ENCODE measurements at regions not wholly inside any gene's neighbourhood (a gene's known extent, or its start where the extent isn't known, plus 50 kb on each side); places are given as distances from the start of the nearest gene placed in this dataset.

DNA sequence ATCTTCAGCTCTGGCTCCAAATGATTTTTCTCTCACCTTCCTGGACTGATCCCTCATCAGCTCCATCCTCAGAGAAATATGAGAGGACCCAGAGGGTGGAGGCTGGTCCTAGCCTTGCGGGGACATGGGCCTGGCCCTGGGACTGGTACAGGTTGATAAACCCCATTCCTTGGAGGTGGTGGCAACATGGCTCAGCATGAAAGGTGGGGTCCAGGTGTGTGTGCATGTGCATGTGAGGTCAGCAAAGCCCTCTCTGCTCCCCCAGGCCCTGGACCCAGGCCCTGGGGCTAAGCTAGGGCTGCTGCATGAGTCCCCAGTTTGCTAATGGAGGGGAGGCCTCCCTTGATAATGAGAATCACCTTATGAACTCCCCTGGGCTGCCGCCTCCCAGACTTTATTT is 363.1 kb downstream of the MATN1 start:
- no peak overlapping the region for H3K4me3 ChIP-seq (ENCODE audit: low read length in 2 of 2)
- no peaks in the 10 kb centered on the region for H3K27me3 ChIP-seq (ENCODE audit: control insufficient read depth in 2 of 2, insufficient read depth in 2 of 2, low read length in 2 of 2)
- H3K9ac ChIP-seq (ENCODE audit: low read depth in 1 of 2, low read length in 2 of 2), result no peak overlapping the region
- H3K9me3 ChIP-seq (ENCODE audit: control insufficient read depth in 2 of 2, low read length in 2 of 2), result no peaks in the 10 kb centered on the region
- no peaks in the 10 kb centered on the region for H3K4me1 ChIP-seq (ENCODE audit: control insufficient read depth in 2 of 2, insufficient read depth in 2 of 2, low read length in 2 of 2)
- no peak overlapping the region for H3K27ac ChIP-seq (ENCODE audit: low read depth in 2 of 2, low read length in 2 of 2)
- H3K36me3 ChIP-seq (ENCODE audit: control insufficient read depth in 2 of 2, insufficient read depth in 2 of 2, low read length in 2 of 2), result no peaks in the 10 kb centered on the region

DNA sequence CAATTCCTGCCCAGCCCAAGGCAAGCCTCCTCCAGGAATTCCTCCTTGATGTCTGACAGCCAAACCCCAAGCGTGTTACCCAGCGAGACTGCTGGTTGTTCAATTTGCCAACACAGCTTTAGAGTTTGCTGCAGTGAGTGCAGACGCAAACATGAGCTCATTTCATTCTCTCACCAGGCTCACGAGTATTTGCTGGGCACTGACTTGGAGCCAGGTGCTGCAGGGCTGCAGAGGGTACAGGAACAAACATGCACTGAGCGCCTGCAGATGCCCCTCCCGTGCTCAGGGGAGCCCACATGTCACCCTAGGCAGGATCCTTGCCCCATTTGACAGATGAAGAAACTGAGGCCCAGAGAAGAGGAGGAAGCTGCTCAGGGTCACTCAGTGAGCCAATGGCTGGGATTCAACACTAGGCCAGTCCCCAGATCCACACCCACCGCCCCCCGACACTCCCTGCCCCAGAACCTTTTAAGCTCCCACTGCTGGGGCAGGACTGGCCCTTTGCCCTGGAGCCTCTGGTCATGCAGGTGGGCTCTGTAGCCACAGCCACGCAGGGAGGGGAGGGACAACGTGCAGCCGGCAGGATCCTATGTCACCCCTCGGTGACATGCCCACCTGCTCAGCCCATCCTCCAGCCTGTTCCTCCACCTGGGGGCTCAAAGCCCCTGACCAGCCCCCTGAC is 363.7 kb downstream of the MATN1 start:
- H3K9me3 ChIP-seq (ENCODE audit: control insufficient read depth in 2 of 2, low read length in 2 of 2), result no peaks in the 10 kb centered on the region
- H3K27me3 ChIP-seq (ENCODE audit: control insufficient read depth in 2 of 2, insufficient read depth in 2 of 2, low read length in 2 of 2), result no peaks in the 10 kb centered on the region
- no peaks in the 10 kb centered on the region for H3K36me3 ChIP-seq (ENCODE audit: control insufficient read depth in 2 of 2, insufficient read depth in 2 of 2, low read length in 2 of 2)
- H3K4me1 ChIP-seq (ENCODE audit: control insufficient read depth in 2 of 2, insufficient read depth in 2 of 2, low read length in 2 of 2), result no peaks in the 10 kb centered on the region
- no peak overlapping the region for H3K4me3 ChIP-seq (ENCODE audit: low read length in 2 of 2)
- H3K9ac ChIP-seq (ENCODE audit: low read depth in 1 of 2, low read length in 2 of 2), result no peak overlapping the region
- H3K27ac ChIP-seq (ENCODE audit: low read depth in 2 of 2, low read length in 2 of 2), result no peak overlapping the region

DNA sequence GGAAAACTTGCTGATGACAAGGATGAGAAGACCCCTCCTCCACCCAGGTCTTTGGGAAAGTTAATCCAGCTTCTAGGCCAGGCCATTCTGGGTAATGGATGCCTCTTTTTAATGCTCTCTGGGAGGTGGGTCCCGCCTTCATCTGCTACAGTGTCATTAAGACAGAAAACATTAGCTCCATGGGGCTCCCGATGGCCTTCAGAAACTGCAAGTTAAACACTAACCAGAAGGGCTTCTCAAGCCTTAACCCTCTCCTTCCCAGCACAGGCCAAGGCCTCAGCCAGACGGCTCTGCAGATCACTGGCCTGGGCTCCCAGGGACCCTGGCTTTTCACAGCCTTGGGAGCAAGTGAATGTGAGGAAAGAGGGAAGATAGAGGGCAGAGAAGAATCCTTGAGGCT is 364.9 kb downstream of the MATN1 start:
- H3K9ac ChIP-seq (ENCODE audit: low read depth in 1 of 2, low read length in 2 of 2), result no peak overlapping the region
- H3K27ac ChIP-seq (ENCODE audit: low read depth in 2 of 2, low read length in 2 of 2), result no peak overlapping the region
- H3K4me3 ChIP-seq (ENCODE audit: low read length in 2 of 2), result no peak overlapping the region
- no peaks in the 10 kb centered on the region for H3K9me3 ChIP-seq (ENCODE audit: control insufficient read depth in 2 of 2, low read length in 2 of 2)
- peaks cover 0 to 3% of the 10 kb centered on the region in 2 donors for H3K27me3 ChIP-seq (ENCODE audit: control insufficient read depth in 2 of 2, insufficient read depth in 2 of 2, low read length in 2 of 2)
- H3K4me1 ChIP-seq (ENCODE audit: control insufficient read depth in 2 of 2, insufficient read depth in 2 of 2, low read length in 2 of 2), result no peaks in the 10 kb centered on the region
- no peaks in the 10 kb centered on the region for H3K36me3 ChIP-seq (ENCODE audit: control insufficient read depth in 2 of 2, insufficient read depth in 2 of 2, low read length in 2 of 2)

DNA sequence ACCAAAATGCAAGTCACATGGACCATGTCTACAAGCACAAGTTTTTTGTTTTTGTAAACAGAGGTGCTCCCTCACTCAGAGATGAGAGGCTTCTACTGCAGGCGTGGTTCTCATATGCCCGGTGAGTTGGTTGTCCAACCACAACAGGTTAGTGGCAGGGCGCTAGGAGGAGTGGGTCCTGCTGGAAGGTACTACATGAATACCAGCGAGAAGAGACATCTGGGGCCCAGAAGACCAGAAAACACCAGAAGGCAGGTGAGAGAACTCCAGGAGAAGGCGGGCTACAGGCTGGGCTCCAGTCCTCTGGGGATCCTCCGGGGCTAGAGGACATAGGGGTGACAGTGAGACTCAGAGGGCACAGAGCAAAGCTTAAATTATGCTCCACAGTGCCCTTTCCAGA is 366.5 kb downstream of the MATN1 start:
- H3K4me1 ChIP-seq (ENCODE audit: control insufficient read depth in 2 of 2, insufficient read depth in 2 of 2, low read length in 2 of 2), result no peaks in the 10 kb centered on the region
- H3K9ac ChIP-seq (ENCODE audit: low read depth in 1 of 2, low read length in 2 of 2), result no peak overlapping the region
- peaks cover 0 to 3% of the 10 kb centered on the region in 2 donors for H3K27me3 ChIP-seq (ENCODE audit: control insufficient read depth in 2 of 2, insufficient read depth in 2 of 2, low read length in 2 of 2)
- H3K9me3 ChIP-seq (ENCODE audit: control insufficient read depth in 2 of 2, low read length in 2 of 2), result no peaks in the 10 kb centered on the region
- no peaks in the 10 kb centered on the region for H3K36me3 ChIP-seq (ENCODE audit: control insufficient read depth in 2 of 2, insufficient read depth in 2 of 2, low read length in 2 of 2)
- no peak overlapping the region for H3K4me3 ChIP-seq (ENCODE audit: low read length in 2 of 2)
- no peak overlapping the region for H3K27ac ChIP-seq (ENCODE audit: low read depth in 2 of 2, low read length in 2 of 2)

DNA sequence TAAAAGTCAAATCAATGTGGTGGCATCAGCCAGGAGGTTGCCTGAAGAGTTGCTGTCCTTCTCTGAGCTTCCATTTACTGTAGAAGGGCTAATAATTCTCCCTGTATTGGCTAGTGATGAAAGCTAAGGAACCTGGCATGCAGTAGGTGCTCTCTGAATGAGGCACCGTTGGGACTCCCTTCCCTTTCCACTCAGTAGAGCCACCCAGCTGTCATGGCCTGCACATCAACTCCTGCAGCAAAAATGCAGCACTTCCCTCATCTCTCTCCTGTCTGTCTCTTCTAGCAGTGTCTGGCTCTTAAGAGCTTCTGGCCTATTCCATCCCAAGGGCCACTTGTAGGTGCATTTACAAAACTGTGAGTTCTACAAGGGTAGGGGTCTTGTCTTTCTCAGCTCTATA is 369.0 kb downstream of the MATN1 start:
- Histone ChIP-seq H3K27ac (ENCODE audit: low read depth in 2 of 2, low read length in 2 of 2) (no peak overlapping the region), H3K36me3 (ENCODE audit: control insufficient read depth in 2 of 2, insufficient read depth in 2 of 2, low read length in 2 of 2) (no peaks in the 10 kb centered on the region), H3K9me3 (ENCODE audit: control insufficient read depth in 2 of 2, low read length in 2 of 2) (no peaks in the 10 kb centered on the region), H3K9ac (ENCODE audit: low read depth in 1 of 2, low read length in 2 of 2) (no peak overlapping the region), H3K27me3 (ENCODE audit: control insufficient read depth in 2 of 2, insufficient read depth in 2 of 2, low read length in 2 of 2) (peaks cover 0 to 3% of the 10 kb centered on the region in 2 donors), H3K4me3 (ENCODE audit: low read length in 2 of 2) (no peak overlapping the region), H3K4me1 (ENCODE audit: control insufficient read depth in 2 of 2, insufficient read depth in 2 of 2, low read length in 2 of 2) (no peaks in the 10 kb centered on the region)

DNA sequence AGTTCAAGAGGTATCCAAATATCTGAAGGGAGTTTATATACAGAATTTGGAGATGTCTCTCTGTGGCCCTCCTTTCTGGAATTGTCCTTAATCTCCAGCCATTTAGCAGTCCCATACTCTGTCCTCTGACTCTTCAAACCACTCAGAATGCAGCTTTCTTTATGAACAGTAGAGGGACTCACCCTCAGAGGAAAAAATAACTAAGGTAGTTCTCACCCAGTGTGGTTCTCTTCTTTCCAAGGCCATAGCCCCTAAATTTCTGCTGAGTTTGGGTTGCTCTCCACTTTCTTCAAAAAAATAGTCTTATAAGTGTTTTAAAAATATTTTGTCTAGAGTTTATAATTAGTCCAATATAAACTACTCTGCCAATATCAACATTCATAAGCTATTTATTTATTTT is 369.7 kb downstream of the MATN1 start:
- H3K9ac ChIP-seq (ENCODE audit: low read depth in 1 of 2, low read length in 2 of 2), result no peak overlapping the region
- peaks cover 0 to 3% of the 10 kb centered on the region in 2 donors for H3K27me3 ChIP-seq (ENCODE audit: control insufficient read depth in 2 of 2, insufficient read depth in 2 of 2, low read length in 2 of 2)
- H3K36me3 ChIP-seq (ENCODE audit: control insufficient read depth in 2 of 2, insufficient read depth in 2 of 2, low read length in 2 of 2), result no peaks in the 10 kb centered on the region
- H3K4me1 ChIP-seq (ENCODE audit: control insufficient read depth in 2 of 2, insufficient read depth in 2 of 2, low read length in 2 of 2), result no peaks in the 10 kb centered on the region
- no peaks in the 10 kb centered on the region for H3K9me3 ChIP-seq (ENCODE audit: control insufficient read depth in 2 of 2, low read length in 2 of 2)
- no peak overlapping the region for H3K4me3 ChIP-seq (ENCODE audit: low read length in 2 of 2)
- H3K27ac ChIP-seq (ENCODE audit: low read depth in 2 of 2, low read length in 2 of 2), result no peak overlapping the region

DNA sequence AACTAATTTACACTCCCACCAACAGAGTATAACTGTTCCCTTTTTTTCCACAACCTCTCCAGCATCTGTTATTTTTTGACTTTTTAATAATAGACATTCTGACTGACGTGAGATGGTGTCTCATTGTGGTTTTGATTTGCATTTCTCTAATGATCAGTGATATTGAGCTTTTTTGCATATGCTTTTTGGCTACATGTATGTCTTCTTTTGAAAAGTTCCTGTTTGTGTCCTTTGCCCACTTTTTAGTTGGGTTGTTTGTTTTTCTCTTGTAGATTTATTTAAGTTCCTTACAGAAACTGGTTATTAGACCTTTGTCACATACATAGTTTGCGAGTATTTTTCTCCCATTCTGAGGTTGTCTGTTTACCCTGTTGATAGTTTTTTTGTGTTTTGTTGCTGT is 375.2 kb downstream of the MATN1 start:
- H3K9me3 ChIP-seq (ENCODE audit: control insufficient read depth in 2 of 2, low read length in 2 of 2), result no peaks in the 10 kb centered on the region
- H3K4me3 ChIP-seq (ENCODE audit: low read length in 2 of 2), result no peak overlapping the region
- no peaks in the 10 kb centered on the region for H3K4me1 ChIP-seq (ENCODE audit: control insufficient read depth in 2 of 2, insufficient read depth in 2 of 2, low read length in 2 of 2)
- H3K9ac ChIP-seq (ENCODE audit: low read depth in 1 of 2, low read length in 2 of 2), result no peak overlapping the region
- H3K27me3 ChIP-seq (ENCODE audit: control insufficient read depth in 2 of 2, insufficient read depth in 2 of 2, low read length in 2 of 2), result no peaks in the 10 kb centered on the region
- no peaks in the 10 kb centered on the region for H3K36me3 ChIP-seq (ENCODE audit: control insufficient read depth in 2 of 2, insufficient read depth in 2 of 2, low read length in 2 of 2)
- H3K27ac ChIP-seq (ENCODE audit: low read depth in 2 of 2, low read length in 2 of 2), result no peak overlapping the region

DNA sequence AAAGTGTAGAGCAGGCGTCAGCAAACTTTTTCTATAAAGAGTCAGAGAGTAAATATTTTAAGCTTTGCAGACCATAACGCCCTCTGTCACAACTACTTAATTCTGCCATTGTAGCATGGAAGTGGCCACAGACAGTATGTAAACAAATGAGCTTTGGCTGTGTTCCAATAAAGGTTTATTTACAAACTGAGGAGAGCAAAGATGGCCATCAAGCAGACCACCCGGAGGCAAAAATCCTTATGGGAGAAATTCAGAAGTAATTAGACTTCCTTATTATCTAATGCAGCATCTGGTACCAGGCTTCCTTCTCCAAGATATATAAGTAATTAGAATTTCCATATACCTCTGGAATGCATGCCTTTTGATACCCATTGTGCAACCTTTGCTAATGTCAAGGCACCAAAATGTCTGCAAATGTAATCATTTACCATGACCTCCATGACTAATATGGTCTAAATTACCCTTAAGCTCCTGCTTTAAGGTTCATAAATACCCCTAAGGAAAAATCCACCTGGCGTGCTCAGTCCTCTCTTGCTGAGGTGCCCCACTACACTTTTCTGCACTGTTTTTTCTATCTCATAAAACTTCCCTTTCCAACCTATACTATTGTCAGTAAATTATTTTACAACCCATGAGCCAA is 377.8 kb downstream of the MATN1 start:
- Histone ChIP-seq H3K4me1 (ENCODE audit: control insufficient read depth in 2 of 2, insufficient read depth in 2 of 2, low read length in 2 of 2) (no peaks in the 10 kb centered on the region), H3K27ac (ENCODE audit: low read depth in 2 of 2, low read length in 2 of 2) (no peak overlapping the region), H3K9me3 (ENCODE audit: control insufficient read depth in 2 of 2, low read length in 2 of 2) (no peaks in the 10 kb centered on the region), H3K4me3 (ENCODE audit: low read length in 2 of 2) (no peak overlapping the region), H3K27me3 (ENCODE audit: control insufficient read depth in 2 of 2, insufficient read depth in 2 of 2, low read length in 2 of 2) (peaks cover 0 to 3% of the 10 kb centered on the region in 2 donors), H3K36me3 (ENCODE audit: control insufficient read depth in 2 of 2, insufficient read depth in 2 of 2, low read length in 2 of 2) (no peaks in the 10 kb centered on the region), H3K9ac (ENCODE audit: low read depth in 1 of 2, low read length in 2 of 2) (no peak overlapping the region)

DNA sequence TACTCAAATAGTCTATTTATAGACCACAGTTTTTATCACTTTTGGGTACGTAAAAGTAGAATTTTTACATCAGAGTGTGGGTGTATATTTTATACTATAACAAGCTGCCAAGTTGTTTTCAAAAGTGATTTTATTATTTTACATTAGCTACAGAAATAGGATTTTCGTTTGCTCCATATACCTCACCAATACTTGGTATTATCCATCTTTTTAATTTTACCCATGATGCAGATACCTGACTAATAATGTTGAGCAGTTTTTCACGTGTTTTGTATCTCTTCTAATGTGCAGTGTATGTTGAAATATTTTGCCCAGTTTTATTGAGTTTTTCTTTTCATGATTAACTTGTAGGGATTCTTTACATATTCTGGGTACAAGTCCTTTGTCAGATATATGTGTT is 379.8 kb downstream of the MATN1 start:
- H3K27ac ChIP-seq (ENCODE audit: low read depth in 2 of 2, low read length in 2 of 2), result no peak overlapping the region
- no peaks in the 10 kb centered on the region for H3K4me1 ChIP-seq (ENCODE audit: control insufficient read depth in 2 of 2, insufficient read depth in 2 of 2, low read length in 2 of 2)
- H3K9ac ChIP-seq (ENCODE audit: low read depth in 1 of 2, low read length in 2 of 2), result no peak overlapping the region
- no peaks in the 10 kb centered on the region for H3K9me3 ChIP-seq (ENCODE audit: control insufficient read depth in 2 of 2, low read length in 2 of 2)
- H3K27me3 ChIP-seq (ENCODE audit: control insufficient read depth in 2 of 2, insufficient read depth in 2 of 2, low read length in 2 of 2), result peaks cover 0 to 7% of the 10 kb centered on the region in 2 donors
- H3K4me3 ChIP-seq (ENCODE audit: low read length in 2 of 2), result no peak overlapping the region
- H3K36me3 ChIP-seq (ENCODE audit: control insufficient read depth in 2 of 2, insufficient read depth in 2 of 2, low read length in 2 of 2), result no peaks in the 10 kb centered on the region

DNA sequence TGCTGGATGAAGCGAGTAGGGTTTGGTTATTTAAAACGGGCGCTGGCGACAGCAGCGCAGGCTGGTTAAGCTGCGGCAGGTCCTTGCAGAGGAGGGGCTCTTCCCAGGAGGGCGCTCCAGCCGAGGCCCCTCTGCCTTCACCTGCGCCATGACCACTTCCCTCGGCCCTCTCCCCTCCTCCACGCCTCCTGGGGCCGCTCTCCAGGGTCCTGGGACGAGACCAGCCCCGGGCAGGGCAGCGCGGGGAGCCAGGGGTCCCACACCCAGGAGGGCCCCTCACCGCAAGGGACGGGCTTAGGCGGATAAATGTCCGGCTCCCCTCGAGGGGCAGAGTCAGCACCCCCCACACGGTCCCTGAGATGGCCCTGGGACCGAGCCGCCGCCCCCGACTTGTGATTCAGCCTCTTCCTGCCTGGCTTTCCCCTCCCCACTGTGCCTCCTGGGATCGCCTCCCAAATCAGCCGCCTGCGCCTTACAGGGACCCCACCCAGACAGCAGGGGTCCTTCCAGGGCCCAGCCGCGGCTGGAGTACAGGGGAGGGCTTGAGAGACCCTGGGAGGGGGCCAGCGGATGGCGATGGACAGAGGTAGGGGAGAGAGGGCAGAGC is 380.7 kb downstream of the MATN1 start:
- Histone ChIP-seq H3K9me3 (ENCODE audit: control insufficient read depth in 2 of 2, low read length in 2 of 2) (no peaks in the 10 kb centered on the region), H3K27ac (ENCODE audit: low read depth in 2 of 2, low read length in 2 of 2) (no peak overlapping the region), H3K9ac (ENCODE audit: low read depth in 1 of 2, low read length in 2 of 2) (no peak overlapping the region), H3K4me3 (ENCODE audit: low read length in 2 of 2) (no peak overlapping the region), H3K4me1 (ENCODE audit: control insufficient read depth in 2 of 2, insufficient read depth in 2 of 2, low read length in 2 of 2) (no peaks in the 10 kb centered on the region), H3K27me3 (ENCODE audit: control insufficient read depth in 2 of 2, insufficient read depth in 2 of 2, low read length in 2 of 2) (peaks cover 0 to 9% of the 10 kb centered on the region in 2 donors), H3K36me3 (ENCODE audit: control insufficient read depth in 2 of 2, insufficient read depth in 2 of 2, low read length in 2 of 2) (no peaks in the 10 kb centered on the region)

All from mucosa of rectum (tissue), 2 donors.